Nephron progenitor cell (in vitro differentiated cells): ENCODE measurements at regions not wholly inside any gene's neighbourhood (a gene's known extent, or its start where the extent isn't known, plus 50 kb on each side); places are given as distances from the start of the nearest gene placed in this dataset.

Experiments used
- DNase-seq: peaks from one replicate; pipeline ENCODE4 v3.0.0; 2021
- H3K27ac Mint-ChIP-seq: 2 replicates; pipeline ENCODE4 v1.8.0; 2021; ENCODE audit warnings: mild to moderate bottlenecking, moderate library complexity, mixed read lengths
- H3K27me3 Mint-ChIP-seq: 2 replicates; pipeline ENCODE4 v1.8.0; 2021; ENCODE audit warnings: mild to moderate bottlenecking, low read depth, mixed read lengths; ENCODE audit not compliant: poor library complexity
- H3K36me3 Mint-ChIP-seq: 2 replicates; pipeline ENCODE4 v1.8.0; 2021; ENCODE audit warnings: low read depth, mixed read lengths
- H3K4me1 Mint-ChIP-seq: 2 replicates; pipeline ENCODE4 v1.8.0; 2021; ENCODE audit warnings: mixed read lengths
- H3K4me3 Mint-ChIP-seq: 2 replicates; pipeline ENCODE4 v1.8.0; 2021; ENCODE audit warnings: mild to moderate bottlenecking, moderate library complexity, mixed read lengths
- H3K9me3 Mint-ChIP-seq: 2 replicates; pipeline ENCODE4 v1.8.0; 2021; ENCODE audit warnings: mild to moderate bottlenecking, moderate library complexity, mixed read lengths
- TF ChIP-seq, protein P1 (sequence below): fragments of 200-600 bp; sonication (generic); IDR thresholded peaks from 2 replicates; pipeline ENCODE4 v1.5.0; 2021; ENCODE audit warnings: antibody characterized with exemption

DNA sequence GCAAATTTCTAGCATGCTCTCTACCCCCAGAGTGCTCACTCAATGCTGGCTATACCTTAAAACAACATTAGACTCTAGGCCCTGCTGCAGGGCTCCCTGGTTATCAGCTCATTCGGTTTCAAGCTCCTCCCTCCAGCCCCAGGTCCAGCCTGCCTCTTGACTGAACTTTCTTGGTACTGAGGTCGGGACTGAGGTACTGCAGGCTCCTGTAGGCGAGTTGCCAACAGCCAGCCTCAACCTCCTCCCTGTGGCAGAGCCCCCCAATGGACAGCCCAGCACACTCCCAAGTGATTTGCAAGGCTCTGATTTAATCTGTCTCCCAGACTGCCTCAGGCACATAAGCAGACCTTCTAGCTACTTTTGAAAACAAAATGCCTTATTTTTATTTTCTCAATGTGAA, 73.6 kb upstream of the EIF3M start:
- TF ChIP-seq, protein P1, sequence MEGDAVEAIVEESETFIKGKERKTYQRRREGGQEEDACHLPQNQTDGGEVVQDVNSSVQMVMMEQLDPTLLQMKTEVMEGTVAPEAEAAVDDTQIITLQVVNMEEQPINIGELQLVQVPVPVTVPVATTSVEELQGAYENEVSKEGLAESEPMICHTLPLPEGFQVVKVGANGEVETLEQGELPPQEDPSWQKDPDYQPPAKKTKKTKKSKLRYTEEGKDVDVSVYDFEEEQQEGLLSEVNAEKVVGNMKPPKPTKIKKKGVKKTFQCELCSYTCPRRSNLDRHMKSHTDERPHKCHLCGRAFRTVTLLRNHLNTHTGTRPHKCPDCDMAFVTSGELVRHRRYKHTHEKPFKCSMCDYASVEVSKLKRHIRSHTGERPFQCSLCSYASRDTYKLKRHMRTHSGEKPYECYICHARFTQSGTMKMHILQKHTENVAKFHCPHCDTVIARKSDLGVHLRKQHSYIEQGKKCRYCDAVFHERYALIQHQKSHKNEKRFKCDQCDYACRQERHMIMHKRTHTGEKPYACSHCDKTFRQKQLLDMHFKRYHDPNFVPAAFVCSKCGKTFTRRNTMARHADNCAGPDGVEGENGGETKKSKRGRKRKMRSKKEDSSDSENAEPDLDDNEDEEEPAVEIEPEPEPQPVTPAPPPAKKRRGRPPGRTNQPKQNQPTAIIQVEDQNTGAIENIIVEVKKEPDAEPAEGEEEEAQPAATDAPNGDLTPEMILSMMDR: no peak
- H3K9me3 Mint-ChIP-seq: no peaks in the 10 kb centered on the region
- DNase-seq: no peak
- no peak overlapping the region for H3K27ac Mint-ChIP-seq
- H3K4me1 Mint-ChIP-seq: peaks cover 47% of the 10 kb centered on the region
- no peaks in the 10 kb centered on the region for H3K36me3 Mint-ChIP-seq
- H3K27me3 Mint-ChIP-seq: peaks cover 11% of the 10 kb centered on the region
- no peak overlapping the region for H3K4me3 Mint-ChIP-seq

DNA sequence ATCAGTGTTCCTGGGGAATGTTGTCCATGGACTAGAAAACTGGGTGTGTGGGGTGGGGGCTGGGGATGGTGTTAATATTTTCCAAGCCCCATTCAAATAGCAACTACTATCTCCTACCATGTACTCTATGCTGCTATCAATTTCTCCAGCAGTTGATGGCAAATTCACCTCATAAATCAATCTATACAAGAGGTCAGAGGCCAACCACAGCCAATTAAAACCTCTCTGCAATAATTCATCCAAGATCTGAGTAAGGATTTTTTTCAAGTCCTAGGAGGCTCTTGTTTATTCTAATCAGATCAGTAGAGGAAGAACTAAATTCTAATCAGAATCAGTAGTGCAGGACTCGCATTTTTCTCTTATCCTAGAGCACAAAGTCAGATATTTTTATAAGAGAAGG, 73.4 kb upstream of the WT1 start:
- Mint-ChIP-seq H3K27me3 (peaks cover 11% of the 10 kb centered on the region), H3K36me3 (no peaks in the 10 kb centered on the region), H3K4me1 (peaks cover 53% of the 10 kb centered on the region), H3K27ac (peak overlapping the region; percentile 30), H3K9me3 (no peaks in the 10 kb centered on the region), H3K4me3 (peak overlapping the region; percentile 8)
- TF ChIP-seq, protein P1: no peak
- DNase-seq: peak; percentile 10

DNA sequence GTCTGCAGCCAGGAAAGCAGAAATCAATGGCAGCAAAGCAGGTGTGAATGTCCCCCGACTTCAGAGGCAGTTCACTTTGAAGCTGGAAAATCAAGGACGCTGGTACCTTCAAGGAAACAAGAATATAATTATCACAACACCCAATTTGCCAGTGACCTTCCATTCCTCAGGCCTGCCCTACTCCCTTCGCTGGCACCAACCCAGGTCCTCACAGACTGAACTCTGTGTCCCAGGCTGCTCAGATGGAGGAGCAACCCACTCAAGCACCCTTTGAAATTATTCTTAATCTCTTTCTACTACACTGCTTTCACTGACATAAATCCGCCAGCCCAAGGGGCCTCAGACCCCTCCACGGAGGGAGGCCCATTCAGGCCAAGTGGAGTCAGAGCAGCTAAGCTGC, 64.7 kb upstream of the WT1 start:
- Mint-ChIP-seq H3K4me1 (peaks cover 41% of the 10 kb centered on the region), H3K9me3 (no peaks in the 10 kb centered on the region)

DNA sequence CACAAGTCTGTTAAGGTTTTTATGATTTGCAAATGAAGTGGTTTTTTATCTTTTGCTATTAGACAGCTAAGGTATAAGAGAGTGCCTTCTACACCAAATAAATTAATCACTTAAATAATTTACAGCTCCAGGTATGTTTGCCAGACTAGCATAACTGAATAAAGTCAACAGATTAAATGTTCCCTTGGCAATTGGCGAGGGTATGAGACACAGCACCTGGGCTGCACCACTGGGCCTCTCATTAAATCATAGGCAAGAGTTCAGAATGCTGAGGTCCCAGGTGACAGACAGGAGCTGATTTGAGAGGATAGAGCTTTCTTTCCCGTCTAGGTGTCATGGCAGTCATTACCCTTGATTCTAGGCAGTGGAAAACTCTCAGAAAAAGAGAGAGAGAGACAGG, 62.6 kb upstream of the WT1 start:
- Mint-ChIP-seq H3K9me3 (no peaks in the 10 kb centered on the region), H3K27me3 (peaks cover 6% of the 10 kb centered on the region), H3K4me3 (no peak overlapping the region), H3K36me3 (no peaks in the 10 kb centered on the region), H3K27ac (no peak overlapping the region), H3K4me1 (peaks cover 35% of the 10 kb centered on the region)
- TF ChIP-seq, protein P1: no peak
- DNase-seq: no peak

More for the DNA sequence above, 64.7 kb upstream of the WT1 start:
- peak; percentile 13 for DNase-seq
- Mint-ChIP-seq H3K27ac (peak overlapping the region; percentile 90), H3K27me3 (peaks cover 12% of the 10 kb centered on the region), H3K36me3 (no peaks in the 10 kb centered on the region), H3K4me3 (no peak overlapping the region)
- TF ChIP-seq, protein P1: no peak

DNA sequence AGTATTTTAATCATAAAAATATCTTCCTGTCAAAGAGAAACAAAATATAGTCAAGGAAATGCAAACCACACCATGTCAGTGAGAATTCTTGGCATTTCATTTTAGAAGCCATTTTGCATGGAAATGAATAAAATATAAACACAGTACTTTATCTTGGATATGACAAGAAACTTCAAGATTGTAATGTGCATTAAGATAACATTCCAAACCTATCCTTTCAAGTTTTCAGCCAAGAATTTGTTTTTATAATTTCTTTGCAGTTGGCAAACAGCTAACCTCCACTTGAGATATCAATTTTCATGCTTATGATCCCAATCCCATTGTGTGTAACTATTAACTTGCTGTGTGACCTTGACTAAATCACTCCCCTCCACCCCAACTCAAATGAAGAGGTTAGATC, 59.3 kb upstream of the WT1 start:
- TF ChIP-seq, protein P1: no peak
- no peak for DNase-seq
- Mint-ChIP-seq H3K4me1 (peaks cover 22% of the 10 kb centered on the region), H3K36me3 (no peaks in the 10 kb centered on the region), H3K27me3 (peaks cover 2% of the 10 kb centered on the region), H3K4me3 (no peak overlapping the region), H3K9me3 (peaks cover 6% of the 10 kb centered on the region), H3K27ac (no peak overlapping the region)

DNA sequence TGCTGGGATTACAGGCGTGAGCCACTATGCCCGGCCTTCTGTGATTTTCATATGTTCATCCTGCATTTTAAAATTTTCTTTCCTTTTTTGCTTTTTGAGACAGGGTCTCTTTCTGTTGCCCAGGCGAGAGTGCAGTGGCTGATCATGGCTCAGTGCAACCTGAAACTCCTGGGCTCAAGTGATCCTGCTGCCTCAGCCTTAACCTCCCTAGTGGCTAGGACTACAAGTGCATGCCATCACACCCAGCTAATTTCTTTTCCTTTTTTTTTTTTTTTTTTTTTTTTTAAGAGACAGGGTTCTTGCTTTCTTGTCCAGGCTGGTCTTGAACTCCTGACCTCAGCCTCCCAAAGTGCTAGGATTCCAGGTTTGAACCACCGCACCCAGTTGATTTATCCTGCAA, 54.1 kb upstream of the WT1 start:
- Mint-ChIP-seq H3K4me1 (peaks cover 13% of the 10 kb centered on the region), H3K27ac (no peak overlapping the region), H3K4me3 (no peak overlapping the region), H3K9me3 (peaks cover 6% of the 10 kb centered on the region), H3K36me3 (no peaks in the 10 kb centered on the region), H3K27me3 (peaks cover 8% of the 10 kb centered on the region)
- DNase-seq: peak; percentile 12
- TF ChIP-seq, protein P1: peak; percentile 27
